PFSK-1 (cell line): ENCODE measurements at regions not wholly inside any gene's neighbourhood (a gene's known extent, or its start where the extent isn't known, plus 50 kb on each side); places are given as distances from the start of the nearest gene placed in this dataset.

ENCODE experiments used
- SIN3A ChIP-seq: IDR thresholded peaks from 2 replicates; pipeline ENCODE4 v1.6.1; 2012; ENCODE audit warnings: mild to moderate bottlenecking, low read length, moderate library complexity, borderline replicate concordance; ENCODE audit not compliant: insufficient read depth
- TAF1 ChIP-seq: IDR thresholded peaks from 2 replicates; pipeline ENCODE4 v1.6.1; 2012; ENCODE audit warnings: low read length, control low read depth, borderline replicate concordance; ENCODE audit not compliant: insufficient read depth
- TF ChIP-seq, protein P1 (sequence below), 2 experiments: IDR thresholded peaks; 2 replicates each; pipeline versions ENCODE4 v1.6.1 to v1.8.0; 2011 to 2012; ENCODE audit warnings: low read depth in 2 of 2, low read length in 2 of 2, control low read depth in 1 of 2, inconsistent platforms in 1 of 2, mild to moderate bottlenecking in 1 of 2, moderate library complexity in 1 of 2; ENCODE audit not compliant: insufficient read depth in 1 of 2

DNA sequence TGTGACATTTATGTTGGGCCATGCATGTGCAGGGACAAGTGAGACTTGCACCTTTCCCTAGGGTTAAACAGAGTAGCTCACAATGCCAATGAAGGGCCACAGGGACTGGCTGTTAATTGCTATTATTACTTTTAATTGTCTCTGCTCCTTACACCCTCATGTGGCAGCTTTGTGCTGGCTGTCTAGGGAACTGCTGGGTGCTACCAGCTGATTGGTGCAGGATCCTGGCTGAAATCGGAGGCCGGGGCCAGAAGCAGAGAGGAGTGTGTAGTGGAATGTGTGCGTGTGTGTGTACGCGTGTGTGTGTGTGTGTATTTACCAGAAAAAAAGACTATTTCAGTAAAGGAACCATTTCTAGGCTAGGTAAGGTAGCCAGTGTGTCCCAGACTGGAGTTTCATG is 302.5 kb downstream of the CTTN start:
- TF ChIP-seq, protein P1, sequence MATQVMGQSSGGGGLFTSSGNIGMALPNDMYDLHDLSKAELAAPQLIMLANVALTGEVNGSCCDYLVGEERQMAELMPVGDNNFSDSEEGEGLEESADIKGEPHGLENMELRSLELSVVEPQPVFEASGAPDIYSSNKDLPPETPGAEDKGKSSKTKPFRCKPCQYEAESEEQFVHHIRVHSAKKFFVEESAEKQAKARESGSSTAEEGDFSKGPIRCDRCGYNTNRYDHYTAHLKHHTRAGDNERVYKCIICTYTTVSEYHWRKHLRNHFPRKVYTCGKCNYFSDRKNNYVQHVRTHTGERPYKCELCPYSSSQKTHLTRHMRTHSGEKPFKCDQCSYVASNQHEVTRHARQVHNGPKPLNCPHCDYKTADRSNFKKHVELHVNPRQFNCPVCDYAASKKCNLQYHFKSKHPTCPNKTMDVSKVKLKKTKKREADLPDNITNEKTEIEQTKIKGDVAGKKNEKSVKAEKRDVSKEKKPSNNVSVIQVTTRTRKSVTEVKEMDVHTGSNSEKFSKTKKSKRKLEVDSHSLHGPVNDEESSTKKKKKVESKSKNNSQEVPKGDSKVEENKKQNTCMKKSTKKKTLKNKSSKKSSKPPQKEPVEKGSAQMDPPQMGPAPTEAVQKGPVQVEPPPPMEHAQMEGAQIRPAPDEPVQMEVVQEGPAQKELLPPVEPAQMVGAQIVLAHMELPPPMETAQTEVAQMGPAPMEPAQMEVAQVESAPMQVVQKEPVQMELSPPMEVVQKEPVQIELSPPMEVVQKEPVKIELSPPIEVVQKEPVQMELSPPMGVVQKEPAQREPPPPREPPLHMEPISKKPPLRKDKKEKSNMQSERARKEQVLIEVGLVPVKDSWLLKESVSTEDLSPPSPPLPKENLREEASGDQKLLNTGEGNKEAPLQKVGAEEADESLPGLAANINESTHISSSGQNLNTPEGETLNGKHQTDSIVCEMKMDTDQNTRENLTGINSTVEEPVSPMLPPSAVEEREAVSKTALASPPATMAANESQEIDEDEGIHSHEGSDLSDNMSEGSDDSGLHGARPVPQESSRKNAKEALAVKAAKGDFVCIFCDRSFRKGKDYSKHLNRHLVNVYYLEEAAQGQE (IDR thresholded peaks at IDR 0.05; ENCODE audit: insufficient read depth in 1 of 2, low read depth in 2 of 2, low read length in 2 of 2), result no peak
- TF ChIP-seq SIN3A (no peak), TAF1 (no peak)
